OCI-LY3 (cell line): ENCODE measurements at regions not wholly inside any gene's neighbourhood (a gene's known extent, or its start where the extent isn't known, plus 50 kb on each side); places are given as distances from the start of the nearest gene placed in this dataset.

Experiments
- H2AFZ ChIP-seq: fragments of 200-600, 300-600 bp; shearing (Covaris generic); 2 replicates; pipeline ENCODE4 v1.6.0; 2014; ENCODE audit warnings: antibody characterized with exemption, low read depth, low read length
- H3K27ac ChIP-seq: fragments of 200-600, 300-600 bp; sonication (generic); 2 replicates; pipeline ENCODE4 v1.5.1; 2014; ENCODE audit warnings: mild to moderate bottlenecking, low read length, moderate library complexity, mixed read lengths
- H3K27me3 ChIP-seq: fragments of 200-600, 300-600 bp; sonication (generic); 2 replicates; pipeline ENCODE4 v1.6.1; 2014; ENCODE audit warnings: low read depth, low read length, mixed read lengths
- H3K36me3 ChIP-seq: fragments of 200-600, 300-600 bp; sonication (generic); replicated peaks from 2 replicates; pipeline ENCODE3; 2014; ENCODE audit warnings: low read depth, low read length, mixed read lengths
- H3K4me1 ChIP-seq: fragments of 300-600, 200-600 bp; sonication (generic); 2 replicates; pipeline ENCODE4 v1.6.1; 2014; ENCODE audit warnings: low read length, mixed read lengths
- H3K4me2 ChIP-seq: fragments of 200-600, 300-600 bp; sonication (generic); 2 replicates; pipeline ENCODE4 v1.6.1; 2014; ENCODE audit warnings: low read length, mixed read lengths
- H3K4me3 ChIP-seq: fragments of 300-600, 200-600 bp; sonication (generic); 2 replicates; pipeline ENCODE4 v1.5.1; 2014; ENCODE audit warnings: antibody characterized with exemption, mild to moderate bottlenecking, low read length, moderate library complexity
- H3K79me2 ChIP-seq: fragments of 300-600, 200-600 bp; shearing (Covaris generic); 2 replicates; pipeline ENCODE4 v1.6.1; 2014; ENCODE audit warnings: mild to moderate bottlenecking, low read length, mixed read lengths
- H3K9ac ChIP-seq: fragments of 300-600, 200-600 bp; shearing (Covaris generic); 2 replicates; pipeline ENCODE4 v1.6.0; 2014; ENCODE audit warnings: mild to moderate bottlenecking, low read length, moderate library complexity
- H3K9me3 ChIP-seq: fragments of 200-600, 300-600 bp; shearing (Covaris generic); 2 replicates; pipeline ENCODE4 v1.6.1; 2014; ENCODE audit warnings: low read length, mixed read lengths; ENCODE audit not compliant: insufficient read depth
- H4K20me1 ChIP-seq: fragments of 200-600, 300-600 bp; sonication (generic); 2 replicates; pipeline ENCODE4 v1.6.1; 2016; ENCODE audit warnings: low read length, mixed read lengths; ENCODE audit not compliant: insufficient read depth
- CTCF ChIP-seq: fragments of 200-600, 300-600 bp; sonication (generic); IDR thresholded peaks from 2 replicates; pipeline ENCODE4 v1.5.1; 2014; ENCODE audit warnings: antibody characterized with exemption, low read length, low read depth
- EZH2phosphoT487 ChIP-seq: fragments of 200-600 bp; shearing (Covaris generic); IDR thresholded peaks from 2 replicates; pipeline ENCODE4 v1.6.1; 2018; ENCODE audit warnings: antibody characterized with exemption, mixed run types, low read depth

- TF ChIP-seq CTCF, result no peak
- no peak for TF ChIP-seq EZH2phosphoT487
- H3K27ac ChIP-seq, result no peak overlapping the region
These were observed 397.5 kb downstream of the GPM6A start for GRCh38 chr4:175414602-175415001.

GRCh38 chr4:175418516-175418915 lies 393.5 kb downstream of the GPM6A start:
- no peak overlapping the region for H3K9ac ChIP-seq
- no peaks in the 10 kb centered on the region for H3K4me1 ChIP-seq
- peaks cover 2% of the 10 kb centered on the region for H3K36me3 ChIP-seq
- no peaks in the 10 kb centered on the region for H3K79me2 ChIP-seq
- H3K27ac ChIP-seq, result no peak overlapping the region
- H3K4me2 ChIP-seq, result no peak overlapping the region
- no peak for TF ChIP-seq EZH2phosphoT487
- no peak for TF ChIP-seq CTCF
- H2AFZ ChIP-seq, result no peak overlapping the region
- no peaks in the 10 kb centered on the region for H3K27me3 ChIP-seq
- no peaks in the 10 kb centered on the region for H4K20me1 ChIP-seq
- H3K9me3 ChIP-seq, result peaks cover 14% of the 10 kb centered on the region
- no peak overlapping the region for H3K4me3 ChIP-seq

More at GRCh38 chr4:175414602-175415001, 397.5 kb downstream of the GPM6A start:
- no peak overlapping the region for H2AFZ ChIP-seq
- no peak overlapping the region for H3K4me3 ChIP-seq
- H3K4me2 ChIP-seq, result no peak overlapping the region
- no peaks in the 10 kb centered on the region for H3K79me2 ChIP-seq
- no peak overlapping the region for H3K9ac ChIP-seq
- H3K36me3 ChIP-seq, result peaks cover 2% of the 10 kb centered on the region
- H3K27me3 ChIP-seq, result no peaks in the 10 kb centered on the region
- no peaks in the 10 kb centered on the region for H4K20me1 ChIP-seq
- H3K4me1 ChIP-seq, result no peaks in the 10 kb centered on the region
- H3K9me3 ChIP-seq, result peaks cover 15% of the 10 kb centered on the region

GRCh38 chr4:175419236-175419718 lies 392.8 kb downstream of the GPM6A start:
- Histone ChIP-seq H3K4me3 (no peak overlapping the region), H3K9me3 (peaks cover 6% of the 10 kb centered on the region), H4K20me1 (no peaks in the 10 kb centered on the region), H2AFZ (no peak overlapping the region), H3K4me2 (no peak overlapping the region), H3K27ac (no peak overlapping the region), H3K9ac (no peak overlapping the region), H3K4me1 (no peaks in the 10 kb centered on the region), H3K36me3 (no peaks in the 10 kb centered on the region), H3K79me2 (no peaks in the 10 kb centered on the region), H3K27me3 (no peaks in the 10 kb centered on the region)
- TF ChIP-seq EZH2phosphoT487 (no peak), CTCF (no peak)

- H3K9ac ChIP-seq, result no peak overlapping the region
- no peak overlapping the region for H3K4me3 ChIP-seq
- no peaks in the 10 kb centered on the region for H4K20me1 ChIP-seq
- H2AFZ ChIP-seq, result no peak overlapping the region
- TF ChIP-seq EZH2phosphoT487, result no peak
- no peak for TF ChIP-seq CTCF
- H3K27ac ChIP-seq, result no peak overlapping the region
- no peaks in the 10 kb centered on the region for H3K27me3 ChIP-seq
- no peaks in the 10 kb centered on the region for H3K9me3 ChIP-seq
- H3K79me2 ChIP-seq, result no peaks in the 10 kb centered on the region
- H3K36me3 ChIP-seq, result no peaks in the 10 kb centered on the region
- no peak overlapping the region for H3K4me2 ChIP-seq
- no peaks in the 10 kb centered on the region for H3K4me1 ChIP-seq
These were observed 390.6 kb downstream of the GPM6A start for GRCh38 chr4:175421506-175421905.
